ENCODE measurements at regions not wholly inside any gene's neighbourhood (a gene's known extent, or its start where the extent isn't known, plus 50 kb on each side); places are given as distances from the start of the nearest gene placed in this dataset.

- Histone ChIP-seq H3K4me3 (ENCODE audit: low read length, poor library complexity, severe bottlenecking) (no peak overlapping the region), H3K79me2 (ENCODE audit: insufficient read depth, low read length) (no peaks in the 10 kb centered on the region), H3K4me1 (ENCODE audit: insufficient read depth, low read length, poor library complexity, severe bottlenecking) (peaks cover 63% of the 10 kb centered on the region), H3K36me3 (ENCODE audit: insufficient read depth, low read length) (no peaks in the 10 kb centered on the region; the same call in 1 of the 2 replicates), H3K9ac (ENCODE audit: low read depth, low read length, poor library complexity, severe bottlenecking) (peak overlapping the region; percentile 6), H2AFZ (ENCODE audit: low read length) (no peak overlapping the region), H3K9me3 (ENCODE audit: insufficient read depth, low read depth, low read length) (peaks cover 9% of the 10 kb centered on the region; the same call in 1 of the 2 replicates), H3K27me3 (ENCODE audit: insufficient read depth, low read length, poor library complexity, severe bottlenecking) (no peaks in the 10 kb centered on the region), H3K9me2 (replicated peaks; ENCODE audit: low read depth, low read length) (no peaks in the 10 kb centered on the region), H4K20me1 (ENCODE audit: insufficient read depth, low read length, poor library complexity, severe bottlenecking) (no peaks in the 10 kb centered on the region), H3K4me2 (ENCODE audit: low read depth, low read length, poor library complexity, severe bottlenecking) (no peak overlapping the region), H3F3A (ENCODE audit: low read depth) (no peaks in the 10 kb centered on the region)
- TF ChIP-seq EZH2phosphoT487 (IDR thresholded peaks at IDR 0.05; ENCODE audit: borderline replicate concordance) (no peak), CTCF (conservative IDR thresholded peaks at IDR 0.05; ENCODE audit: low read length) (no peak)
Observed at GRCh38 chr10:6979371-6979770, 399.3 kb upstream of the PRKCQ start.

GRCh38 chr10:6978187-6978627 is 398.1 kb upstream of the PRKCQ start:
- Histone ChIP-seq H3K9me3 (ENCODE audit: insufficient read depth, low read depth, low read length) (peaks cover 9% of the 10 kb centered on the region; the same call in 1 of the 2 replicates), H3K4me3 (ENCODE audit: low read length, poor library complexity, severe bottlenecking) (no peak overlapping the region), H3K79me2 (ENCODE audit: insufficient read depth, low read length) (no peaks in the 10 kb centered on the region), H3K4me1 (ENCODE audit: insufficient read depth, low read length, poor library complexity, severe bottlenecking) (peaks cover 75% of the 10 kb centered on the region), H3K9ac (ENCODE audit: low read depth, low read length, poor library complexity, severe bottlenecking) (no peak overlapping the region), H3K27me3 (ENCODE audit: insufficient read depth, low read length, poor library complexity, severe bottlenecking) (no peaks in the 10 kb centered on the region), H2AFZ (ENCODE audit: low read length) (no peak overlapping the region), H4K20me1 (ENCODE audit: insufficient read depth, low read length, poor library complexity, severe bottlenecking) (no peaks in the 10 kb centered on the region), H3K9me2 (replicated peaks; ENCODE audit: low read depth, low read length) (no peaks in the 10 kb centered on the region), H3K36me3 (ENCODE audit: insufficient read depth, low read length) (no peaks in the 10 kb centered on the region; the same call in 1 of the 2 replicates), H3K4me2 (ENCODE audit: low read depth, low read length, poor library complexity, severe bottlenecking) (no peak overlapping the region), H3F3A (ENCODE audit: low read depth) (peaks cover 6% of the 10 kb centered on the region; the same call in 1 of the 2 replicates)
- peak; percentile 51 for TF ChIP-seq CTCF (conservative IDR thresholded peaks at IDR 0.05; ENCODE audit: low read length)
- no peak for TF ChIP-seq EZH2phosphoT487 (IDR thresholded peaks at IDR 0.05; ENCODE audit: borderline replicate concordance)

GRCh38 chr10:6977398-6978186 is 397.5 kb upstream of the PRKCQ start:
- Histone ChIP-seq H3K4me3 (ENCODE audit: low read length, poor library complexity, severe bottlenecking) (no peak overlapping the region), H3F3A (ENCODE audit: low read depth) (peaks cover 6% of the 10 kb centered on the region; the same call in 1 of the 2 replicates), H3K36me3 (ENCODE audit: insufficient read depth, low read length) (no peaks in the 10 kb centered on the region; the same call in 1 of the 2 replicates), H3K9ac (ENCODE audit: low read depth, low read length, poor library complexity, severe bottlenecking) (peak overlapping the region; percentile 2), H3K27me3 (ENCODE audit: insufficient read depth, low read length, poor library complexity, severe bottlenecking) (no peaks in the 10 kb centered on the region), H4K20me1 (ENCODE audit: insufficient read depth, low read length, poor library complexity, severe bottlenecking) (no peaks in the 10 kb centered on the region), H3K9me3 (ENCODE audit: insufficient read depth, low read depth, low read length) (peaks cover 9% of the 10 kb centered on the region; the same call in 1 of the 2 replicates), H3K79me2 (ENCODE audit: insufficient read depth, low read length) (no peaks in the 10 kb centered on the region), H3K4me2 (ENCODE audit: low read depth, low read length, poor library complexity, severe bottlenecking) (no peak overlapping the region), H2AFZ (ENCODE audit: low read length) (no peak overlapping the region; the same call in 1 of the 2 replicates), H3K4me1 (ENCODE audit: insufficient read depth, low read length, poor library complexity, severe bottlenecking) (peaks cover 76% of the 10 kb centered on the region), H3K9me2 (replicated peaks; ENCODE audit: low read depth, low read length) (no peaks in the 10 kb centered on the region)
- TF ChIP-seq EZH2phosphoT487 (IDR thresholded peaks at IDR 0.05; ENCODE audit: borderline replicate concordance) (no peak), CTCF (conservative IDR thresholded peaks at IDR 0.05; ENCODE audit: low read length) (no peak)

Measured in Loucy (cell line).